ENCODE measurements at regions not wholly inside any gene's neighbourhood (a gene's known extent, or its start where the extent isn't known, plus 50 kb on each side); places are given as distances from the start of the nearest gene placed in this dataset.

GRCh38 chr18:34002130-34002529 lies 222.6 kb downstream of the NOL4 start:
- TF ChIP-seq CTCF (IDR thresholded peaks at IDR 0.05; ENCODE audit: insufficient read depth, low read depth, low read length, missing control alignments), result no peak
- DNase-seq (ENCODE audit: low read depth), result no peak
- no peak overlapping the region for H3K4me3 ChIP-seq (ENCODE audit: low read length)

DNA sequence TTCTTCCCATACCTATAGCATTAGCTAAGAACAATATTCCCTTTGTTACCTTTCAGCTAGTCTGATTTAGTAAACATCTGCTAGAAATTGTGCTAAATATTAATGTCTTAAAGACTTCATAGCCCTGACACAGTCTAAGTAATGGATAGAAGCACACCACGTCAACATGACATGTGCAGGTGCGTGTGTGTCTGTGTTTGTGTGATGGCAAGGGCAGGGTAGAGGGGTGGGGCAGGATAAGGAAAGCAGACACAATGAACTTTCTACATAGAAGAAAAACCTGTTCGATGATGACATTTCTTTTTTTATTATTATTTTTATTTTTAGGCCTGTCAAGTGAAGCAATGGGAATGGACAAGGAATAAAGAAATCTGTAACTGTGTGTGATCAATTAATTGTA lies 223.3 kb downstream of the NOL4 start:
- DNase-seq (ENCODE audit: low read depth), result peak; percentile 15
- H3K4me3 ChIP-seq (ENCODE audit: low read length), result no peak overlapping the region
- no peak for TF ChIP-seq CTCF (IDR thresholded peaks at IDR 0.05; ENCODE audit: insufficient read depth, low read depth, low read length, missing control alignments)

DNA sequence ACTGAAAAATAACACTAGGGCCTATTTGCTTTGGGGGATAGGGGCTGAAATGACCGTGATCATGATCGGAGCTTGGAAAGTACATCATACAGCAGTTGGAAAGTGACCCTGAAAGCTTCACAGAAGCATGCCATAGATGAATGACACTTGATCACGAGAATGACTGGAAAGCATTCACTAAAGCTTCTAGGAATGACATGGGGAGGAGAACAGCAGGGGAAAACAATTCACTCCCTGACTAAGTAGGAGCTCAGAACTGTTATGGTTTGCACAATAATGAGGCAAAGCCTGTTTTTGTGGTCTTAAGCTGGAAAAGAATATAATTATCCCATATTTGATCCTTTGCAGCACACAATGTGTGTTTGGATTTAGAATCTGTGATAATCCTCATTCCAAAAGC lies 237.5 kb downstream of the NOL4 start:
- no peak for TF ChIP-seq CTCF (IDR thresholded peaks at IDR 0.05; ENCODE audit: insufficient read depth, low read depth, low read length, missing control alignments)
- DNase-seq (ENCODE audit: low read depth), result no peak

DNA sequence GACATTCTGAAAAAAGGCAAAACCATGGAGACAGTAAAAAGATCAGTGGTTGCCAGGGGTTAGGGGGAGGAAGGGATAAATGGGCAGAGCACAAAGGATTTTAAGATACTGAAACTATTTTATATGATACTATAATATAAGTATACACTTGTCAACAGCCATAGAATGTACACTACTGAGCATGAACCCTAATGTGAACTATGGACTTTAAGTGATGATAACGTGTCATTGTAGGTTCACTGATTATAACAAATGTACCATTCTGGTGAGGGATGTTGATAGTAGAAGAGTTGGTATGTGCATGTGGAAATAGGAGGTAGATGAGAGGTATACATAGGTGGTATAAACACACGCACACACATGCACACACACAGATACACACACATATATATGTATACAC lies 241.6 kb downstream of the NOL4 start:
- no peak overlapping the region for H3K4me3 ChIP-seq (ENCODE audit: low read length)
- TF ChIP-seq CTCF (IDR thresholded peaks at IDR 0.05; ENCODE audit: insufficient read depth, low read depth, low read length, missing control alignments), result no peak
- no peak for DNase-seq (ENCODE audit: low read depth)

More for the DNA sequence above, 237.5 kb downstream of the NOL4 start:
- H3K4me3 ChIP-seq (ENCODE audit: low read length), result no peak overlapping the region

DNA sequence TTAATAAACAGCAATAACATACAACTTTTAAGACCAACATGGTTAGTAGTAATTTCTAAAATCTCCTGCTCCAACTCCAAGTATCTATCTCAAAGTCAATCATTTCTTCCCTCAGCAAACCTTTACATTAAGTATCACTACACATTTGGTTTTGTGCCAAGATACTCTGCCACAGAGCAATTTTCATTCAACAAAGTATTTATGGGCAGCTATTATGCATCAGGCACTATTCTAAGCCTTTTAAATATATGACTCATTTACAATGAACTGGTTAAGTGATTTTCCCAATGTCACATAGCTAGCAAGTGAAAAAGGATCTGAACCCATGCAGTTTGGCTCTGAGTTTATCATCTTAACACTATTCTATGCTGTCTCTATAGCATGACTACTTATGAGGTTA lies 264.3 kb downstream of the NOL4 start:
- peak; percentile 7 for DNase-seq (ENCODE audit: low read depth)
- no peak for TF ChIP-seq CTCF (IDR thresholded peaks at IDR 0.05; ENCODE audit: insufficient read depth, low read depth, low read length, missing control alignments)
- no peak overlapping the region for H3K4me3 ChIP-seq (ENCODE audit: low read length)

DNA sequence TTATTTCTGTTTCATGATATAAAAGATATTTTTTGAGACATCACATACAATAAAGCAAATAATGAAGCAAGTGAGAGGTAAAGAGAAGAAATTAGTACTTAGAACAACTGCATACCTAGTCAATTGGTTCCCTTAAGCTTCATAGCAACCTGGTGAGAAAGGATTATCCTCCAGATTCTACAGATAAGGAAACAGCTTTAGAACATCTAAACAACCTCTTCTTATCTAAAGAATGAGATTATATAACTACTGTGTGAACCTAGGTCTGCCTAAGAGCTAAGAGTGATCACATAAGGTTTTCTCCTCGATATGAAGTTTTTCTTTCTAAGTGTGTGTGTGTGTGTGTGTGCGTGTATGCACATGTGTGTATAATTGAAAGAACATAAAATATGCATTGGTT lies 265.1 kb downstream of the NOL4 start:
- no peak for TF ChIP-seq CTCF (IDR thresholded peaks at IDR 0.05; ENCODE audit: insufficient read depth, low read depth, low read length, missing control alignments)
- no peak for DNase-seq (ENCODE audit: low read depth)
- H3K4me3 ChIP-seq (ENCODE audit: low read length), result no peak overlapping the region

- no peak for DNase-seq (ENCODE audit: low read depth)
- no peak for TF ChIP-seq CTCF (IDR thresholded peaks at IDR 0.05; ENCODE audit: insufficient read depth, low read depth, low read length, missing control alignments)
- H3K4me3 ChIP-seq (ENCODE audit: low read length), result no peak overlapping the region
Observed at GRCh38 chr18:33957707-33958106, 267.0 kb downstream of the NOL4 start.

All from epithelial cell of esophagus (primary cell).